HL-60 (cell line): ENCODE measurements at regions not wholly inside any gene's neighbourhood (a gene's known extent, or its start where the extent isn't known, plus 50 kb on each side); places are given as distances from the start of the nearest gene placed in this dataset.

Experiments used
- DNase-seq, 2 experiments: peaks; one replicate each; pipeline ENCODE4 v3.0.0-alpha.2; 2010 to 2020; ENCODE audit warnings: low read depth in 1 of 2, low spot score in 1 of 2
- H3K27ac ChIP-seq: fragments of 250-450 bp; sonication (Bioruptor Pico); replicated peaks from 2 replicates; pipeline ENCODE4 v1.5.1; 2020; ENCODE audit warnings: mild to moderate bottlenecking, moderate library complexity
- H3K27me3 ChIP-seq: fragments of 250-450 bp; sonication (Bioruptor Pico); 2 replicates; pipeline ENCODE4 v1.5.1; 2021; ENCODE audit warnings: mild to moderate bottlenecking, moderate library complexity; ENCODE audit not compliant: insufficient read depth, poor library complexity, severe bottlenecking
- H3K4me3 ChIP-seq: replicated peaks from 2 replicates; pipeline ENCODE4 v1.5.1; 2011; ENCODE audit warnings: mild to moderate bottlenecking, control low read depth, low read length; ENCODE audit not compliant: insufficient read depth
- GABPA ChIP-seq: IDR thresholded peaks from 2 replicates; pipeline ENCODE4 v1.6.1; 2012; ENCODE audit warnings: low read depth
- POLR2AphosphoS5 ChIP-seq: IDR thresholded peaks from 2 replicates; pipeline ENCODE4 v1.6.1; 2012; ENCODE audit warnings: low read depth
- SPI1 ChIP-seq: IDR thresholded peaks from 2 replicates; pipeline ENCODE4 v1.6.1; 2012; ENCODE audit warnings: low read depth, mild to moderate bottlenecking, borderline replicate concordance
- TF ChIP-seq, protein P1 (sequence below): IDR thresholded peaks from 2 replicates; pipeline ENCODE4 v1.6.1; 2012; ENCODE audit warnings: low read depth; ENCODE audit not compliant: insufficient replicate concordance
- TF ChIP-seq, protein P2 (sequence below): IDR thresholded peaks from one replicate; pipeline ENCODE4 v1.5.1; 2011; ENCODE audit warnings: low read length, control low read depth, inconsistent platforms; ENCODE audit not compliant: insufficient read depth

DNA sequence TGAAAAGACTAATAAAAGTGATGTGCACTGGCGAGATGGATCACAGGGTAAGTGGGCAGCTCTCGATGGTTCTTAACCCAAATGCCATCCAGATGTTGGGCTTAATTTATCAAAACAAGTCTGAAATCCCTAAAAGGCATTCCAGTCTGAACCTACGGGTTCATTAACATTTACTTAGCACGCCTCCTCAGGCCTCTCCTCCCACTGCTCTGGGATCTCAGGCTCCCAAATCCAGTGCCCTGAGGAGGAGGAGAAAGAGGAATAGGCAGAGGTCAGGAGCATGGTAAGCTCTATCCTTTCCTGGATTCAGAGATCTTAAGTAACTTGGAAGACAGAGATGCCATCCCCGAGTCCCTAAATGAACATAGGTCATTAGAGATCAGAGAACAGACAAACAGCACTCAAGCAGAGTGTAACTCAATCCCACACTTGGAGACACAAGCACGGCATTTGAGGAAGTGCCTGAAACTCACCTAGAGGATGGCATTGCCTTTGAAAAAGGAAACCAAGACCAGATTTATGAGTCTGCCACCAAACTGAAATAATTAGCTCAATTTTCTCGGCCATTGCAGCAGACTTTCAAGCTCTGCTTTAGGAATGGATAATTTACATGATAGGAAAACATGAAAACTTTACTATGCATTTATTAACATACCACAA, 140.9 kb downstream of the CXCL12 start:
- TF ChIP-seq SPI1 (peak; percentile 18; the same call in 1 of the 2 replicates), GABPA (no peak), POLR2AphosphoS5 (no peak)
- TF ChIP-seq, protein P1, sequence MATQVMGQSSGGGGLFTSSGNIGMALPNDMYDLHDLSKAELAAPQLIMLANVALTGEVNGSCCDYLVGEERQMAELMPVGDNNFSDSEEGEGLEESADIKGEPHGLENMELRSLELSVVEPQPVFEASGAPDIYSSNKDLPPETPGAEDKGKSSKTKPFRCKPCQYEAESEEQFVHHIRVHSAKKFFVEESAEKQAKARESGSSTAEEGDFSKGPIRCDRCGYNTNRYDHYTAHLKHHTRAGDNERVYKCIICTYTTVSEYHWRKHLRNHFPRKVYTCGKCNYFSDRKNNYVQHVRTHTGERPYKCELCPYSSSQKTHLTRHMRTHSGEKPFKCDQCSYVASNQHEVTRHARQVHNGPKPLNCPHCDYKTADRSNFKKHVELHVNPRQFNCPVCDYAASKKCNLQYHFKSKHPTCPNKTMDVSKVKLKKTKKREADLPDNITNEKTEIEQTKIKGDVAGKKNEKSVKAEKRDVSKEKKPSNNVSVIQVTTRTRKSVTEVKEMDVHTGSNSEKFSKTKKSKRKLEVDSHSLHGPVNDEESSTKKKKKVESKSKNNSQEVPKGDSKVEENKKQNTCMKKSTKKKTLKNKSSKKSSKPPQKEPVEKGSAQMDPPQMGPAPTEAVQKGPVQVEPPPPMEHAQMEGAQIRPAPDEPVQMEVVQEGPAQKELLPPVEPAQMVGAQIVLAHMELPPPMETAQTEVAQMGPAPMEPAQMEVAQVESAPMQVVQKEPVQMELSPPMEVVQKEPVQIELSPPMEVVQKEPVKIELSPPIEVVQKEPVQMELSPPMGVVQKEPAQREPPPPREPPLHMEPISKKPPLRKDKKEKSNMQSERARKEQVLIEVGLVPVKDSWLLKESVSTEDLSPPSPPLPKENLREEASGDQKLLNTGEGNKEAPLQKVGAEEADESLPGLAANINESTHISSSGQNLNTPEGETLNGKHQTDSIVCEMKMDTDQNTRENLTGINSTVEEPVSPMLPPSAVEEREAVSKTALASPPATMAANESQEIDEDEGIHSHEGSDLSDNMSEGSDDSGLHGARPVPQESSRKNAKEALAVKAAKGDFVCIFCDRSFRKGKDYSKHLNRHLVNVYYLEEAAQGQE = no peak
- TF ChIP-seq, protein P2, sequence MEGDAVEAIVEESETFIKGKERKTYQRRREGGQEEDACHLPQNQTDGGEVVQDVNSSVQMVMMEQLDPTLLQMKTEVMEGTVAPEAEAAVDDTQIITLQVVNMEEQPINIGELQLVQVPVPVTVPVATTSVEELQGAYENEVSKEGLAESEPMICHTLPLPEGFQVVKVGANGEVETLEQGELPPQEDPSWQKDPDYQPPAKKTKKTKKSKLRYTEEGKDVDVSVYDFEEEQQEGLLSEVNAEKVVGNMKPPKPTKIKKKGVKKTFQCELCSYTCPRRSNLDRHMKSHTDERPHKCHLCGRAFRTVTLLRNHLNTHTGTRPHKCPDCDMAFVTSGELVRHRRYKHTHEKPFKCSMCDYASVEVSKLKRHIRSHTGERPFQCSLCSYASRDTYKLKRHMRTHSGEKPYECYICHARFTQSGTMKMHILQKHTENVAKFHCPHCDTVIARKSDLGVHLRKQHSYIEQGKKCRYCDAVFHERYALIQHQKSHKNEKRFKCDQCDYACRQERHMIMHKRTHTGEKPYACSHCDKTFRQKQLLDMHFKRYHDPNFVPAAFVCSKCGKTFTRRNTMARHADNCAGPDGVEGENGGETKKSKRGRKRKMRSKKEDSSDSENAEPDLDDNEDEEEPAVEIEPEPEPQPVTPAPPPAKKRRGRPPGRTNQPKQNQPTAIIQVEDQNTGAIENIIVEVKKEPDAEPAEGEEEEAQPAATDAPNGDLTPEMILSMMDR = no peak
- no peak for DNase-seq
- Histone ChIP-seq H3K4me3 (no peak overlapping the region), H3K27me3 (peaks cover 1% of the 10 kb centered on the region), H3K27ac (no peak overlapping the region)

DNA sequence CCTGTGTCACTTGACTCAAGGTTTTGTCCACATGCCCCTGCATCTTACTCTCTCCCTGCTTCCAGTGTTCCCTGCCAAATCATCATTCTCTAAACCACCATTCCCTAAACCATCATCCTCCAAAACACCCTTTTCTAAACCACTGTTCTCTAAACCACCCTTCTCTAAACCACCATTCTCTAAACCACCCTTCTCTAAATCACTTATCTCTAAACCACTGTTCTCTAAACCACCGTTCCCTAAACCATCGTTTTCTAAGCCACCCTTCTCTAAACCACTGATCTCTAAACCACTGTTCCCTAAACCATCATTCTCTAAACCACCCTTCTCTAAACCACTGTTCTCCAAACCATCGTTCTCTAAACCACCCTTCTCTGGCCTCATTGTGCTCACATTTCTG, 142.1 kb downstream of the CXCL12 start:
- Histone ChIP-seq H3K27me3 (no peaks in the 10 kb centered on the region), H3K27ac (no peak overlapping the region), H3K4me3 (no peak overlapping the region)
- TF ChIP-seq, protein P1 = no peak
- TF ChIP-seq GABPA = no peak
- TF ChIP-seq, protein P2 = no peak
- no peak for TF ChIP-seq POLR2AphosphoS5
- TF ChIP-seq SPI1 = no peak
- DNase-seq = no peak

DNA sequence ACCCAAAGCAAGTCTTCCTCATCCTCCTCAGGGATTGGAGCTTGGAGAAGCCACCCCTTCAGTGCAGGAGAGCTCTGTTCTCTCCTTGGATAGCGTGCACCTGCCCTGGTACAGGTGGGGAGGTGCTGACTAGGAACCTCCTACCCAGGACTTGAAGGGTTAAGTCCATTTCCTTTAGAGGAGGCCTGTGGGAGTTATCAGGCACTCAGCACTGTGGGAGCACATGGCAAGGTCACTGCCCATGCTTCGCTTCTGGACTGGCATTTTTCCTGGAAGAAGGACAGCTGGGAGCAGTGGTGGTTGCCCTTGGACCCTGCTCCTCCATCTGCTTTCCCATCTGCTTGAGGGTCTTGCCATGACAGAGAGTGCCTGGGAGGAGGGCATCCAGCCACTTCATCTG, 142.8 kb downstream of the CXCL12 start:
- DNase-seq = no peak
- TF ChIP-seq SPI1 (no peak), GABPA (no peak), POLR2AphosphoS5 (no peak)
- TF ChIP-seq, protein P1 = no peak
- TF ChIP-seq, protein P2 = no peak
- Histone ChIP-seq H3K27me3 (no peaks in the 10 kb centered on the region), H3K27ac (no peak overlapping the region), H3K4me3 (no peak overlapping the region)
